ENCODE measurements at regions not wholly inside any gene's neighbourhood (a gene's known extent, or its start where the extent isn't known, plus 50 kb on each side); places are given as distances from the start of the nearest gene placed in this dataset.

DNA sequence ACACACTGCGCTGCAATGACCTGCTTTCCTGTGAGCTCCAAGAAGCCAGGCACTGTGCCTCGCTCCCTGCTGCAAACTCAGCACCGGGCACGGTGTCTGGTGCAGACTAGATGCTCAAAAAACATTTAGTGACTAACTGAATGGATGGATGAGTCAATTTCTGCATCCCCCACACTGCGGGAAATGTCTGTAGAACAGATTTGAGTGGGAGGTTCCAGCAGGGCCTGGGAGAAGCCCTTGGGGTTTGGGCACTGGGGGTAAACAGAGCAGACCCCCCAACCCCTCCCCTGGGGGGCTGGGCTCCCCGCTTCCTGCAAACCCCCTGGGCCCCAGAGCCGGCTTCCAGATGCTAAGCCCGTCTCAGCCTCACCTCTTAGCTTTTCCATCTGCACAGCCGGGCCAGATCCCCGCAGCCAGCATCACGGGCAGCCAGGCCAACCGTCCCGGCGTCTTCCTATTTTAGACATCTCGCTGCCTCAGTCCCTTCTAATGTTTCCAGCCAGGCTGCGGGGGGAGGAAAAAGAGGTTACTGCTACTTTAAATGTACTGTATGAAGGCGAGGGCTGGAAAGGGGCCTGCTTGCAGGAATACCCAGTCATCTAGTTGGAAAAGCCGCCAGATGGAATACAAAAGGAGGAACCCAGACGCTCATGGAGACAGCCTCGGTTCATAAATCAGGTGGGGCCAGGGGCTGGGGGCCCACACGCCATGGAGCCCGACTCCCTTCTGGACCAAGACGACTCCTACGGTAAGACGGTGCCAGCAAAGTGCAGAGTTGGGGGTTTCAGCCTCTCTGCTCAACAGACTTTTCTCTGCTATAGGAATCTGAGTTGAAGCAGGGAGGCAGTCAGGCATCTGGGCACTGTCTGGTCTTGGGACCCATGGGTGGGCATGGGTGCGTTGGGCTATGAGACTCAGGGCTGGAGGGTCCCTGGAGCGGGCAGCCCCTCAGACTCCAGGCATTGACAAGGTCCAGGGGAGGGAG lies 67.1 kb upstream of the GGTA1 start:
- TF ChIP-seq, protein P1, sequence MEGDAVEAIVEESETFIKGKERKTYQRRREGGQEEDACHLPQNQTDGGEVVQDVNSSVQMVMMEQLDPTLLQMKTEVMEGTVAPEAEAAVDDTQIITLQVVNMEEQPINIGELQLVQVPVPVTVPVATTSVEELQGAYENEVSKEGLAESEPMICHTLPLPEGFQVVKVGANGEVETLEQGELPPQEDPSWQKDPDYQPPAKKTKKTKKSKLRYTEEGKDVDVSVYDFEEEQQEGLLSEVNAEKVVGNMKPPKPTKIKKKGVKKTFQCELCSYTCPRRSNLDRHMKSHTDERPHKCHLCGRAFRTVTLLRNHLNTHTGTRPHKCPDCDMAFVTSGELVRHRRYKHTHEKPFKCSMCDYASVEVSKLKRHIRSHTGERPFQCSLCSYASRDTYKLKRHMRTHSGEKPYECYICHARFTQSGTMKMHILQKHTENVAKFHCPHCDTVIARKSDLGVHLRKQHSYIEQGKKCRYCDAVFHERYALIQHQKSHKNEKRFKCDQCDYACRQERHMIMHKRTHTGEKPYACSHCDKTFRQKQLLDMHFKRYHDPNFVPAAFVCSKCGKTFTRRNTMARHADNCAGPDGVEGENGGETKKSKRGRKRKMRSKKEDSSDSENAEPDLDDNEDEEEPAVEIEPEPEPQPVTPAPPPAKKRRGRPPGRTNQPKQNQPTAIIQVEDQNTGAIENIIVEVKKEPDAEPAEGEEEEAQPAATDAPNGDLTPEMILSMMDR (IDR thresholded peaks at IDR 0.05), result no peak
- TF ChIP-seq POLR2A (IDR thresholded peaks at IDR 0.05; ENCODE audit: low read depth), result no peak
- peak; percentile 39 to 51 for TF ChIP-seq POLR2AphosphoS5 (IDR thresholded peaks at IDR 0.05)
- TF ChIP-seq EP300 (IDR thresholded peaks at IDR 0.05), result no peak

Measured in esophagus muscularis mucosa (tissue), 4 donors.